ENCODE measurements at regions not wholly inside any gene's neighbourhood (a gene's known extent, or its start where the extent isn't known, plus 50 kb on each side); places are given as distances from the start of the nearest gene placed in this dataset.

GRCh38 chr9:87063871-87064270 lies 116.6 kb upstream of the GAS1 start:
- no peak for TF ChIP-seq CTCF (IDR thresholded peaks at IDR 0.05; ENCODE audit: extremely low read depth, low read depth, low read length)
- H4K20me1 ChIP-seq (ENCODE audit: insufficient read depth, low read length): no peaks in the 10 kb centered on the region
- H3K4me3 ChIP-seq (ENCODE audit: insufficient read depth, low read length): peak overlapping the region; percentile 18
- peak overlapping the region; percentile 64 for H3K4me2 ChIP-seq (ENCODE audit: insufficient read depth, low read length)
- no peaks in the 10 kb centered on the region for H3K27me3 ChIP-seq (ENCODE audit: insufficient read depth, low read length)
- H3K36me3 ChIP-seq (ENCODE audit: insufficient read depth, low read length): no peaks in the 10 kb centered on the region
- DNase-seq (ENCODE audit: insufficient read length, low spot score, missing footprints): no peak
- H3K27ac ChIP-seq (ENCODE audit: low read depth, low read length): peak overlapping the region; percentile 82
- no peak overlapping the region for H2AFZ ChIP-seq (ENCODE audit: low read length)
- H3K79me2 ChIP-seq (ENCODE audit: insufficient read depth, low read length): no peaks in the 10 kb centered on the region
- no peaks in the 10 kb centered on the region for H3K9me3 ChIP-seq (ENCODE audit: low read depth, low read length)
- H3K4me1 ChIP-seq (ENCODE audit: insufficient read depth, low read length): peaks cover 23% of the 10 kb centered on the region

GRCh38 chr9:87064311-87064710 lies 117.0 kb upstream of the GAS1 start:
- Histone ChIP-seq H3K4me2 (ENCODE audit: insufficient read depth, low read length) (peak overlapping the region; percentile 64), H3K9me3 (ENCODE audit: low read depth, low read length) (no peaks in the 10 kb centered on the region), H3K36me3 (ENCODE audit: insufficient read depth, low read length) (no peaks in the 10 kb centered on the region), H3K79me2 (ENCODE audit: insufficient read depth, low read length) (no peaks in the 10 kb centered on the region), H4K20me1 (ENCODE audit: insufficient read depth, low read length) (no peaks in the 10 kb centered on the region), H3K4me3 (ENCODE audit: insufficient read depth, low read length) (no peak overlapping the region), H2AFZ (ENCODE audit: low read length) (no peak overlapping the region), H3K4me1 (ENCODE audit: insufficient read depth, low read length) (peaks cover 25% of the 10 kb centered on the region), H3K27ac (ENCODE audit: low read depth, low read length) (peak overlapping the region; percentile 82), H3K27me3 (ENCODE audit: insufficient read depth, low read length) (no peaks in the 10 kb centered on the region)
- no peak for TF ChIP-seq CTCF (IDR thresholded peaks at IDR 0.05; ENCODE audit: extremely low read depth, low read depth, low read length)
- DNase-seq (ENCODE audit: insufficient read length, low spot score, missing footprints): no peak

- no peaks in the 10 kb centered on the region for H3K79me2 ChIP-seq (ENCODE audit: insufficient read depth, low read length)
- DNase-seq (ENCODE audit: insufficient read length, low spot score, missing footprints): no peak
- no peak for TF ChIP-seq CTCF (IDR thresholded peaks at IDR 0.05; ENCODE audit: extremely low read depth, low read depth, low read length)
- no peak overlapping the region for H3K27ac ChIP-seq (ENCODE audit: low read depth, low read length)
- H4K20me1 ChIP-seq (ENCODE audit: insufficient read depth, low read length): no peaks in the 10 kb centered on the region
- no peak overlapping the region for H3K4me2 ChIP-seq (ENCODE audit: insufficient read depth, low read length)
- no peaks in the 10 kb centered on the region for H3K27me3 ChIP-seq (ENCODE audit: insufficient read depth, low read length)
- no peaks in the 10 kb centered on the region for H3K36me3 ChIP-seq (ENCODE audit: insufficient read depth, low read length)
- no peak overlapping the region for H3K4me3 ChIP-seq (ENCODE audit: insufficient read depth, low read length)
- H2AFZ ChIP-seq (ENCODE audit: low read length): peak overlapping the region; percentile 77
- peaks cover 28% of the 10 kb centered on the region for H3K4me1 ChIP-seq (ENCODE audit: insufficient read depth, low read length)
- H3K9me3 ChIP-seq (ENCODE audit: low read depth, low read length): no peaks in the 10 kb centered on the region
These were observed 118.7 kb upstream of the GAS1 start for GRCh38 chr9:87065981-87066380.

GRCh38 chr9:87067426-87067825 lies 120.1 kb upstream of the GAS1 start:
- no peak for TF ChIP-seq CTCF (IDR thresholded peaks at IDR 0.05; ENCODE audit: extremely low read depth, low read depth, low read length)
- Histone ChIP-seq H3K9me3 (ENCODE audit: low read depth, low read length) (no peaks in the 10 kb centered on the region), H3K4me2 (ENCODE audit: insufficient read depth, low read length) (no peak overlapping the region), H3K27me3 (ENCODE audit: insufficient read depth, low read length) (no peaks in the 10 kb centered on the region), H3K4me1 (ENCODE audit: insufficient read depth, low read length) (peaks cover 28% of the 10 kb centered on the region), H3K36me3 (ENCODE audit: insufficient read depth, low read length) (no peaks in the 10 kb centered on the region), H2AFZ (ENCODE audit: low read length) (no peak overlapping the region), H4K20me1 (ENCODE audit: insufficient read depth, low read length) (no peaks in the 10 kb centered on the region), H3K4me3 (ENCODE audit: insufficient read depth, low read length) (no peak overlapping the region), H3K79me2 (ENCODE audit: insufficient read depth, low read length) (no peaks in the 10 kb centered on the region), H3K27ac (ENCODE audit: low read depth, low read length) (no peak overlapping the region)
- no peak for DNase-seq (ENCODE audit: insufficient read length, low spot score, missing footprints)

Data from osteoblast (primary cell).